Colonic mucosa (tissue), 4 donors: ENCODE measurements at regions not wholly inside any gene's neighbourhood (a gene's known extent, or its start where the extent isn't known, plus 50 kb on each side); places are given as distances from the start of the nearest gene placed in this dataset.

Experiments
- DNase-seq: peaks from one replicate; pipeline ENCODE4 v3.0.0-alpha.2; 2020
- H3K27ac ChIP-seq: fragments of 200-600 bp; one replicate; pipeline ENCODE4 v1.8.0; 2021
- H3K27me3 ChIP-seq: fragments of 200-600 bp; one replicate; pipeline ENCODE4 v1.8.0; 2021
- H3K36me3 ChIP-seq: fragments of 200-600 bp; one replicate; pipeline ENCODE4 v1.8.0; 2021
- H3K4me1 ChIP-seq: fragments of 200-600 bp; one replicate; pipeline ENCODE4 v1.8.0; 2021; ENCODE audit warnings: mild to moderate bottlenecking
- H3K4me3 ChIP-seq: fragments of 200-600 bp; one replicate; pipeline ENCODE4 v1.8.0; 2021
- H3K9ac ChIP-seq, 2 donors: one replicate each; pipeline ENCODE4 v1.7.0; 2013; ENCODE audit warnings: control low read depth in 2 of 2, low read depth in 2 of 2, low read length in 2 of 2
- H3K9me3 ChIP-seq: fragments of 200-600 bp; one replicate; pipeline ENCODE4 v1.8.0; 2021
- CTCF ChIP-seq: fragments of 200-600 bp; IDR thresholded peaks from one replicate; pipeline ENCODE4 v1.8.0; 2022; ENCODE audit warnings: antibody characterized with exemption, mild to moderate bottlenecking
- intact Hi-C: fragments of 100-400 bp; cut with DNase I; formaldehyde crosslinking; loops from one replicate; pipeline ENCODE4 v1.14.1; 2022
- donor health status: healthy.
- donor health status: DM: no; HTN: no; CAD: no.
- donor health status: DM: no; HTN: no; CAD: no.

- intact Hi-C loops = no loop called here
Observed at GRCh38 chr5:116838011-116838536, 263.5 kb upstream of the SEMA6A start.

GRCh38 chr5:116834796-116835515, 260.3 kb upstream of the SEMA6A start:
- intact Hi-C loops = no loop called here
- Histone ChIP-seq H3K9me3 (no peaks in the 10 kb centered on the region), H3K27me3 (no peaks in the 10 kb centered on the region), H3K9ac (no peak overlapping the region), H3K4me3 (no peak overlapping the region), H3K36me3 (no peaks in the 10 kb centered on the region), H3K27ac (no peak overlapping the region), H3K4me1 (no peaks in the 10 kb centered on the region)
- TF ChIP-seq CTCF = no peak
- no peak for DNase-seq

More at GRCh38 chr5:116838011-116838536, 263.5 kb upstream of the SEMA6A start:
- DNase-seq = no peak
- Histone ChIP-seq H3K4me1 (no peaks in the 10 kb centered on the region), H3K9me3 (no peaks in the 10 kb centered on the region), H3K27me3 (no peaks in the 10 kb centered on the region), H3K27ac (no peak overlapping the region), H3K9ac (no peak overlapping the region), H3K4me3 (no peak overlapping the region), H3K36me3 (no peaks in the 10 kb centered on the region)
- TF ChIP-seq CTCF = no peak

- H3K36me3 ChIP-seq = no peaks in the 10 kb centered on the region
- DNase-seq = no peak
- no peaks in the 10 kb centered on the region for H3K4me1 ChIP-seq
- no peak overlapping the region for H3K4me3 ChIP-seq
- intact Hi-C loops = no loop called here
- H3K27ac ChIP-seq = no peak overlapping the region
- TF ChIP-seq CTCF = no peak
- no peaks in the 10 kb centered on the region for H3K27me3 ChIP-seq
- no peaks in the 10 kb centered on the region for H3K9me3 ChIP-seq
- no peak overlapping the region for H3K9ac ChIP-seq
Observed at GRCh38 chr5:116830079-116830478, 255.5 kb upstream of the SEMA6A start.

- intact Hi-C loops = no loop called here
- no peak for TF ChIP-seq CTCF
Observed at GRCh38 chr5:116827078-116827477, 252.5 kb upstream of the SEMA6A start.

GRCh38 chr5:116825486-116825885, 250.9 kb upstream of the SEMA6A start:
- intact Hi-C loops = no loop called here
- H3K27me3 ChIP-seq = no peaks in the 10 kb centered on the region
- H3K4me3 ChIP-seq = no peak overlapping the region
- H3K36me3 ChIP-seq = no peaks in the 10 kb centered on the region
- DNase-seq = no peak
- no peak for TF ChIP-seq CTCF
- no peak overlapping the region for H3K27ac ChIP-seq
- H3K9ac ChIP-seq = no peak overlapping the region
- H3K9me3 ChIP-seq = no peaks in the 10 kb centered on the region
- no peaks in the 10 kb centered on the region for H3K4me1 ChIP-seq

More at GRCh38 chr5:116827078-116827477, 252.5 kb upstream of the SEMA6A start:
- Histone ChIP-seq H3K36me3 (no peaks in the 10 kb centered on the region), H3K27me3 (no peaks in the 10 kb centered on the region), H3K9ac (no peak overlapping the region), H3K4me1 (no peaks in the 10 kb centered on the region), H3K4me3 (no peak overlapping the region), H3K27ac (no peak overlapping the region), H3K9me3 (no peaks in the 10 kb centered on the region)
- no peak for DNase-seq
